BLaER1 (cell line): ENCODE measurements at regions not wholly inside any gene's neighbourhood (a gene's known extent, or its start where the extent isn't known, plus 50 kb on each side); places are given as distances from the start of the nearest gene placed in this dataset.

ENCODE experiments used
- H3K27ac ChIP-seq: shearing (Covaris generic); formaldehyde crosslinking; 2 replicates; pipeline ENCODE4 v1.8.1; 2022
- H3K27me3 ChIP-seq: shearing (Covaris generic); formaldehyde crosslinking; 2 replicates; pipeline ENCODE4 v1.8.1; 2022
- H3K36me3 ChIP-seq: shearing (Covaris generic); formaldehyde crosslinking; 2 replicates; pipeline ENCODE4 v1.8.1; 2022
- H3K4me1 ChIP-seq: shearing (Covaris generic); formaldehyde crosslinking; 2 replicates; pipeline ENCODE4 v1.8.1; 2022
- H3K4me2 ChIP-seq: shearing (Covaris generic); formaldehyde crosslinking; 2 replicates; pipeline ENCODE4 v1.8.1; 2022
- H3K4me3 ChIP-seq: shearing (Covaris generic); formaldehyde crosslinking; 2 replicates; pipeline ENCODE4 v1.8.1; 2022
- H3K9ac ChIP-seq: shearing (Covaris generic); formaldehyde crosslinking; 2 replicates; pipeline ENCODE4 v1.8.1; 2022
- H3K9me3 ChIP-seq: shearing (Covaris generic); formaldehyde crosslinking; 2 replicates; pipeline ENCODE4 v1.8.1; 2022
- H4K20me1 ChIP-seq: shearing (Covaris generic); formaldehyde crosslinking; 2 replicates; pipeline ENCODE4 v1.8.1; 2022
- Cebpa-rat ChIP-seq: shearing (Covaris generic); IDR thresholded peaks from 2 replicates; pipeline ENCODE4 v1.8.1; 2022

- Histone ChIP-seq H3K4me2 (no peak overlapping the region), H3K9ac (no peak overlapping the region), H3K4me1 (no peaks in the 10 kb centered on the region), H3K27me3 (no peaks in the 10 kb centered on the region), H3K27ac (no peak overlapping the region), H3K9me3 (peaks cover 40% of the 10 kb centered on the region), H3K4me3 (no peak overlapping the region), H3K36me3 (no peaks in the 10 kb centered on the region), H4K20me1 (no peaks in the 10 kb centered on the region)
- TF ChIP-seq Cebpa-rat, result no peak
Measured at GRCh38 chr2:195543902-195544894, 112.8 kb upstream of the SLC39A10 start.

- H3K9me3 ChIP-seq, result peaks cover 29% of the 10 kb centered on the region
- no peak for TF ChIP-seq Cebpa-rat
- no peak overlapping the region for H3K4me2 ChIP-seq
- H3K27ac ChIP-seq, result no peak overlapping the region
- no peaks in the 10 kb centered on the region for H3K36me3 ChIP-seq
- H4K20me1 ChIP-seq, result no peaks in the 10 kb centered on the region
- H3K4me3 ChIP-seq, result no peak overlapping the region
- peaks cover 4% of the 10 kb centered on the region; the same call in 1 of the 2 replicates for H3K4me1 ChIP-seq
- no peak overlapping the region for H3K9ac ChIP-seq
- H3K27me3 ChIP-seq, result no peaks in the 10 kb centered on the region
Measured at GRCh38 chr2:195543063-195543462, 114.0 kb upstream of the SLC39A10 start.

GRCh38 chr2:195542067-195542466 is 115.0 kb upstream of the SLC39A10 start:
- H4K20me1 ChIP-seq, result no peaks in the 10 kb centered on the region
- H3K9me3 ChIP-seq, result peaks cover 19% of the 10 kb centered on the region
- H3K36me3 ChIP-seq, result no peaks in the 10 kb centered on the region
- no peak overlapping the region for H3K4me3 ChIP-seq
- no peak overlapping the region for H3K27ac ChIP-seq
- H3K27me3 ChIP-seq, result no peaks in the 10 kb centered on the region
- H3K4me1 ChIP-seq, result peaks cover 4% of the 10 kb centered on the region; the same call in 1 of the 2 replicates
- no peak overlapping the region for H3K9ac ChIP-seq
- TF ChIP-seq Cebpa-rat, result no peak
- H3K4me2 ChIP-seq, result no peak overlapping the region

- Histone ChIP-seq H3K9ac (no peak overlapping the region), H4K20me1 (no peaks in the 10 kb centered on the region), H3K4me3 (no peak overlapping the region), H3K4me1 (peaks cover 8% of the 10 kb centered on the region), H3K27ac (no peak overlapping the region), H3K36me3 (no peaks in the 10 kb centered on the region), H3K27me3 (no peaks in the 10 kb centered on the region), H3K4me2 (no peak overlapping the region), H3K9me3 (0 out of 2 replicates have a peak, but pooled peaks cover 10% of the 10 kb centered on the region)
- no peak for TF ChIP-seq Cebpa-rat
Measured at GRCh38 chr2:195538937-195539336, 118.1 kb upstream of the SLC39A10 start.

- TF ChIP-seq Cebpa-rat, result no peak
- Histone ChIP-seq H4K20me1 (no peaks in the 10 kb centered on the region), H3K9ac (no peak overlapping the region), H3K36me3 (no peaks in the 10 kb centered on the region), H3K27me3 (no peaks in the 10 kb centered on the region), H3K27ac (no peak overlapping the region), H3K4me1 (peaks cover 11% of the 10 kb centered on the region), H3K9me3 (0 out of 2 replicates have a peak, but pooled peaks cover 9% of the 10 kb centered on the region), H3K4me3 (no peak overlapping the region), H3K4me2 (no peak overlapping the region)
Measured at GRCh38 chr2:195537811-195538210, 119.2 kb upstream of the SLC39A10 start.

GRCh38 chr2:195536906-195537305 is 120.1 kb upstream of the SLC39A10 start:
- Histone ChIP-seq H3K4me1 (peaks cover 20% of the 10 kb centered on the region), H3K4me2 (no peak overlapping the region), H3K4me3 (no peak overlapping the region), H3K9me3 (0 out of 2 replicates have a peak, but pooled peaks cover 2% of the 10 kb centered on the region), H3K9ac (no peak overlapping the region), H3K36me3 (no peaks in the 10 kb centered on the region), H3K27ac (no peak overlapping the region), H3K27me3 (no peaks in the 10 kb centered on the region), H4K20me1 (no peaks in the 10 kb centered on the region)
- no peak for TF ChIP-seq Cebpa-rat

- H3K27me3 ChIP-seq, result no peaks in the 10 kb centered on the region
- no peaks in the 10 kb centered on the region for H3K36me3 ChIP-seq
- H3K4me1 ChIP-seq, result peaks cover 24% of the 10 kb centered on the region
- no peaks in the 10 kb centered on the region for H3K9me3 ChIP-seq
- H3K27ac ChIP-seq, result no peak overlapping the region
- no peak overlapping the region for H3K4me3 ChIP-seq
- no peak for TF ChIP-seq Cebpa-rat
- no peak overlapping the region for H3K9ac ChIP-seq
- H4K20me1 ChIP-seq, result no peaks in the 10 kb centered on the region
- H3K4me2 ChIP-seq, result no peak overlapping the region
Measured at GRCh38 chr2:195535911-195536522, 121.0 kb upstream of the SLC39A10 start.

GRCh38 chr2:195534971-195535370 is 122.1 kb upstream of the SLC39A10 start:
- Histone ChIP-seq H3K4me2 (no peak overlapping the region), H3K4me3 (no peak overlapping the region), H3K27ac (no peak overlapping the region), H3K9ac (no peak overlapping the region), H3K4me1 (peaks cover 24% of the 10 kb centered on the region), H4K20me1 (no peaks in the 10 kb centered on the region), H3K27me3 (no peaks in the 10 kb centered on the region), H3K9me3 (no peaks in the 10 kb centered on the region), H3K36me3 (no peaks in the 10 kb centered on the region)
- no peak for TF ChIP-seq Cebpa-rat

GRCh38 chr2:195533771-195534642 is 123.0 kb upstream of the SLC39A10 start:
- peaks cover 5% of the 10 kb centered on the region; the same call in 1 of the 2 replicates for H3K9me3 ChIP-seq
- no peak overlapping the region for H3K9ac ChIP-seq
- no peaks in the 10 kb centered on the region for H3K27me3 ChIP-seq
- H3K4me3 ChIP-seq, result no peak overlapping the region
- H3K36me3 ChIP-seq, result no peaks in the 10 kb centered on the region
- TF ChIP-seq Cebpa-rat, result no peak
- H4K20me1 ChIP-seq, result no peaks in the 10 kb centered on the region
- H3K27ac ChIP-seq, result no peak overlapping the region
- H3K4me2 ChIP-seq, result 0 out of 2 replicates have a peak overlapping the region, but pooled peaks have one; percentile 4
- peaks cover 24% of the 10 kb centered on the region for H3K4me1 ChIP-seq
